Neural progenitor cell (in vitro differentiated cells): ENCODE measurements at regions not wholly inside any gene's neighbourhood (a gene's known extent, or its start where the extent isn't known, plus 50 kb on each side); places are given as distances from the start of the nearest gene placed in this dataset.

Experiments used
- EZH2phosphoT487 ChIP-seq: fragments of 200-600 bp; sonication (generic); IDR thresholded peaks from 2 replicates; pipeline ENCODE4 v1.6.1; 2017; ENCODE audit warnings: antibody characterized with exemption
- TF ChIP-seq, protein P1 (sequence below): fragments of 200-600 bp; sonication (generic); IDR thresholded peaks from 2 replicates; pipeline ENCODE4 v1.5.1; 2017; ENCODE audit warnings: antibody characterized with exemption, mild to moderate bottlenecking

DNA sequence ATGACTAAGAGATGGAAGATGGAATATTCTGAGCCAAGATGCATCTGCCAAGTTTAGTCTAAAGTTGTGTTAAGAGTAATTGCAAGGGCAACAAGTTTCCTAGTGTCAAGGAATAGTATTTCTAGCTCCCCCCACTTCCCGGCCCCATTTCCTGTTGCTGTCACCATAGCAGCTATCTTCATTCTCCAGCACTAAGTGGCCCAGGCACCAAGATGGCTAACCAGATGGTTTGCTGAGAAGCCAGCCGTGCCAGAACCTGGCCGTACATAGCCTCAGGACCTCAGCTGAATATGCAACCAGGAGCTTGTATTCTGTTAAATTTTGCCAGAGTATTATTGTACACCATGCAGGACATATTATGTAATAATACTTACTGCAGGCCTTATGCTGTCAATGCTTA is 108.8 kb upstream of the UMPS start:
- TF ChIP-seq, protein P1, sequence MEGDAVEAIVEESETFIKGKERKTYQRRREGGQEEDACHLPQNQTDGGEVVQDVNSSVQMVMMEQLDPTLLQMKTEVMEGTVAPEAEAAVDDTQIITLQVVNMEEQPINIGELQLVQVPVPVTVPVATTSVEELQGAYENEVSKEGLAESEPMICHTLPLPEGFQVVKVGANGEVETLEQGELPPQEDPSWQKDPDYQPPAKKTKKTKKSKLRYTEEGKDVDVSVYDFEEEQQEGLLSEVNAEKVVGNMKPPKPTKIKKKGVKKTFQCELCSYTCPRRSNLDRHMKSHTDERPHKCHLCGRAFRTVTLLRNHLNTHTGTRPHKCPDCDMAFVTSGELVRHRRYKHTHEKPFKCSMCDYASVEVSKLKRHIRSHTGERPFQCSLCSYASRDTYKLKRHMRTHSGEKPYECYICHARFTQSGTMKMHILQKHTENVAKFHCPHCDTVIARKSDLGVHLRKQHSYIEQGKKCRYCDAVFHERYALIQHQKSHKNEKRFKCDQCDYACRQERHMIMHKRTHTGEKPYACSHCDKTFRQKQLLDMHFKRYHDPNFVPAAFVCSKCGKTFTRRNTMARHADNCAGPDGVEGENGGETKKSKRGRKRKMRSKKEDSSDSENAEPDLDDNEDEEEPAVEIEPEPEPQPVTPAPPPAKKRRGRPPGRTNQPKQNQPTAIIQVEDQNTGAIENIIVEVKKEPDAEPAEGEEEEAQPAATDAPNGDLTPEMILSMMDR: no peak
- TF ChIP-seq EZH2phosphoT487: no peak
